PC-3 (cell line): ENCODE measurements at regions not wholly inside any gene's neighbourhood (a gene's known extent, or its start where the extent isn't known, plus 50 kb on each side); places are given as distances from the start of the nearest gene placed in this dataset.

Experiments used
- ATAC-seq: fragments of 200-7000 bp; cut with Tn5 transposase; 2 replicates; pipeline ENCODE4 v1.9.1; 2020; ENCODE audit warnings: mild to moderate bottlenecking, moderate library complexity
- BruUV-seq: library from RNA; stranded (reverse); fragments of 400-500 nt; replicated peaks from 2 replicates; lab custom pipeline; 2021; lab: Mats Ljungman, UMichigan
- CTCF ChIA-PET: fragments of 300-600 bp; sonication (Branson Sonifier 250); formaldehyde crosslinking; loops from one replicate; lab custom pipeline; 2022; ENCODE audit warnings: antibody characterized with exemption; lab: Charles Lee
- POLR2A ChIA-PET: fragments of 300-600 bp; sonication (Branson Sonifier 250); formaldehyde crosslinking; loops from one replicate; lab custom pipeline; 2022; ENCODE audit warnings: antibody characterized with exemption; ENCODE audit not compliant: unreplicated experiment; lab: Charles Lee
- DNase-seq: peaks from one replicate; pipeline ENCODE4 v3.0.0-alpha.2; 2015
- H2AFZ ChIP-seq: fragments of 300-600 bp; sonication (generic); 2 replicates; pipeline ENCODE4 v1.6.0; 2016; ENCODE audit warnings: antibody characterized with exemption, low read length
- H3F3A ChIP-seq: fragments of 300-600 bp; sonication (generic); one replicate; pipeline ENCODE4 v1.6.0; 2017; ENCODE audit warnings: antibody characterized with exemption, low read length, control low read depth, mild to moderate bottlenecking; ENCODE audit not compliant: unreplicated experiment
- H3K27ac ChIP-seq: fragments of 300-600 bp; sonication (generic); 2 replicates; pipeline ENCODE4 v1.5.1; 2016; ENCODE audit warnings: mild to moderate bottlenecking, low read length
- H3K27me3 ChIP-seq: fragments of 300-600 bp; sonication (generic); 2 replicates; pipeline ENCODE4 v1.6.1; 2016; ENCODE audit warnings: low read length, mixed read lengths
- H3K36me3 ChIP-seq: fragments of 300-600 bp; sonication (generic); 2 replicates; pipeline ENCODE4 v1.6.1; 2016; ENCODE audit warnings: low read depth, mixed run types, low read length, mixed read lengths
- H3K4me1 ChIP-seq: fragments of 300-600 bp; sonication (generic); 2 replicates; pipeline ENCODE4 v1.5.1; 2016; ENCODE audit warnings: low read length; ENCODE audit not compliant: insufficient read depth
- H3K4me2 ChIP-seq: fragments of 300-600 bp; sonication (generic); 2 replicates; pipeline ENCODE4 v1.6.0; 2016; ENCODE audit warnings: low read length
- H3K4me3 ChIP-seq: fragments of 300-600 bp; sonication (generic); 2 replicates; pipeline ENCODE4 v1.5.1; 2016; ENCODE audit warnings: mild to moderate bottlenecking, low read length, mixed read lengths
- H3K79me2 ChIP-seq: fragments of 300-600 bp; sonication (generic); 2 replicates; pipeline ENCODE4 v1.6.1; 2017; ENCODE audit warnings: low read length, mixed read lengths
- H3K9ac ChIP-seq: fragments of 300-600 bp; sonication (generic); 2 replicates; pipeline ENCODE4 v1.6.0; 2016; ENCODE audit warnings: mild to moderate bottlenecking, low read length
- H3K9me2 ChIP-seq: fragments of 300-600 bp; sonication (generic); replicated peaks from 2 replicates; pipeline ENCODE4 v1.6.1; 2016; ENCODE audit warnings: mixed run types, low read length, mixed read lengths
- H3K9me3 ChIP-seq: fragments of 300-600 bp; sonication (generic); 2 replicates; pipeline ENCODE4 v1.6.1; 2016; ENCODE audit warnings: low read length, mixed read lengths
- H4K20me1 ChIP-seq: fragments of 300-600 bp; sonication (generic); 2 replicates; pipeline ENCODE4 v1.6.1; 2016; ENCODE audit warnings: low read length, mixed read lengths
- CTCF ChIP-seq: fragments of 300-600 bp; sonication (generic); conservative IDR thresholded peaks from 2 replicates; pipeline ENCODE4 v1.5.1; 2017; ENCODE audit warnings: antibody characterized with exemption, low read depth, mild to moderate bottlenecking, low read length
- EZH2 ChIP-seq: fragments of 300-600 bp; sonication (generic); IDR thresholded peaks from one replicate; pipeline ENCODE4 v1.6.1; 2017; ENCODE audit warnings: antibody characterized with exemption, mild to moderate bottlenecking, low read length; ENCODE audit not compliant: unreplicated experiment
- EZH2phosphoT487 ChIP-seq: fragments of 300-600 bp; sonication (generic); IDR thresholded peaks from 2 replicates; pipeline ENCODE4 v1.6.1; 2018; ENCODE audit warnings: mild to moderate bottlenecking, antibody characterized with exemption, low read length, borderline replicate concordance
- intact Hi-C: fragments of 100-400 bp; cut with micrococcal nuclease; formaldehyde crosslinking; loops from 2 replicates; pipeline ENCODE4 v1.9.0; 2023

- Histone ChIP-seq H3K79me2 (no peaks in the 10 kb centered on the region), H3K4me1 (no peaks in the 10 kb centered on the region), H3K36me3 (no peaks in the 10 kb centered on the region), H2AFZ (no peak overlapping the region), H3K9ac (no peak overlapping the region), H3K4me2 (no peak overlapping the region), H3K27ac (no peak overlapping the region), H3K4me3 (no peak overlapping the region), H3K27me3 (no peaks in the 10 kb centered on the region), H3K9me3 (no peaks in the 10 kb centered on the region), H4K20me1 (no peaks in the 10 kb centered on the region), H3K9me2 (no peaks in the 10 kb centered on the region), H3F3A (no peaks in the 10 kb centered on the region)
- BruUV-seq = no TSS peak
- ChIA-PET POLR2A (no interaction called here), CTCF (no interaction called here)
- intact Hi-C loops = no loop called here
- no peak for DNase-seq
- ATAC-seq = no peak
- TF ChIP-seq EZH2phosphoT487 (no peak), CTCF (no peak), EZH2 (no peak)
Measured at GRCh38 chr5:165795073-165795472, 2289.7 kb downstream of the MAT2B start.

DNA sequence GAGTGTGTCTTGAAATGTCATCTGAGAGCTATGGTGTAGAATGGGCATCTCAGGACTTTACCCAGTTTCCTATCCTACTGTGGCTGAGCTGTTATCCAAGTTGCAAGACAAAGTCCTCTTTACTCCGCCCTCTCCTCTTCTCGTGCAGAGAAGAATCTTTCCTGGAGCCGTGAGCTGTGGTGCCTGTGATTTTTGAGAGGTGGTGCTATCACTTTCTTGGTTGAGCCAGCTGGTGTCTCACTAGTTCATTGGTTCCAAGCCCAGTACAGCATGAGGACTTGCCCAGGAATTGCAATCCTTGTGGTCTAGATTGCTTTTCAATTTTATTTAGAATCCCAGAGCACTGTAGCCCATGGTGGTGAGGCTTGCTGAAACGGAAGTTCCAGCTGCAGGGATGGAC is 2300.3 kb downstream of the MAT2B start:
- no peaks in the 10 kb centered on the region for H3K27me3 ChIP-seq
- no peaks in the 10 kb centered on the region for H3F3A ChIP-seq
- CTCF ChIA-PET = no interaction called here
- no peaks in the 10 kb centered on the region for H3K9me3 ChIP-seq
- no peaks in the 10 kb centered on the region for H3K9me2 ChIP-seq
- no peaks in the 10 kb centered on the region for H4K20me1 ChIP-seq
- H3K79me2 ChIP-seq = no peaks in the 10 kb centered on the region
- no peaks in the 10 kb centered on the region for H3K36me3 ChIP-seq
- no peak for TF ChIP-seq EZH2phosphoT487
- TF ChIP-seq CTCF = no peak
- no peak for TF ChIP-seq EZH2
- H3K9ac ChIP-seq = no peak overlapping the region
- DNase-seq (no peak), ATAC-seq (no peak)
- no peak overlapping the region for H3K4me3 ChIP-seq
- POLR2A ChIA-PET = no interaction called here
- intact Hi-C loops = no loop called here
- H3K4me2 ChIP-seq = no peak overlapping the region
- H2AFZ ChIP-seq = no peak overlapping the region
- BruUV-seq = no TSS peak
- no peaks in the 10 kb centered on the region for H3K4me1 ChIP-seq
- no peak overlapping the region for H3K27ac ChIP-seq

GRCh38 chr5:165808335-165808734 is 2302.9 kb downstream of the MAT2B start:
- TF ChIP-seq EZH2phosphoT487 = no peak
- no peak for TF ChIP-seq CTCF
- TF ChIP-seq EZH2 = no peak
- H3K27me3 ChIP-seq = no peaks in the 10 kb centered on the region

More at GRCh38 chr5:165808335-165808734, 2302.9 kb downstream of the MAT2B start:
- no peaks in the 10 kb centered on the region for H3K36me3 ChIP-seq
- DNase-seq (peak; percentile 19), ATAC-seq (peak; percentile 58)
- H3K4me3 ChIP-seq = no peak overlapping the region
- intact Hi-C loops = no loop called here
- H3K4me2 ChIP-seq = no peak overlapping the region
- H3K27ac ChIP-seq = no peak overlapping the region
- H3K9me3 ChIP-seq = no peaks in the 10 kb centered on the region
- no peaks in the 10 kb centered on the region for H3K79me2 ChIP-seq
- H3K9me2 ChIP-seq = no peaks in the 10 kb centered on the region
- POLR2A ChIA-PET = no interaction called here
- no peaks in the 10 kb centered on the region for H3F3A ChIP-seq
- no peaks in the 10 kb centered on the region for H3K4me1 ChIP-seq
- H2AFZ ChIP-seq = no peak overlapping the region
- no TSS peak for BruUV-seq
- no peak overlapping the region for H3K9ac ChIP-seq
- no peaks in the 10 kb centered on the region for H4K20me1 ChIP-seq
- CTCF ChIA-PET = no interaction called here
